CD14-positive monocyte (primary cell): ENCODE measurements at regions not wholly inside any gene's neighbourhood (a gene's known extent, or its start where the extent isn't known, plus 50 kb on each side); places are given as distances from the start of the nearest gene placed in this dataset.

Source experiments
- DNase-seq, 3 donors: peaks; one replicate each; pipeline ENCODE4 v3.0.0-alpha.2; 2011 to 2022
- H2AFZ ChIP-seq: 2 replicates; pipeline ENCODE4 v1.6.0; 2012; ENCODE audit warnings: mild to moderate bottlenecking, low read depth, low read length, inconsistent platforms; ENCODE audit not compliant: insufficient read depth, poor library complexity, severe bottlenecking
- H3K27ac ChIP-seq, 2 donors: 1 replicate in 1 of 2; 2 replicates in 1 of 2; pipeline ENCODE4 v1.5.1; 2012 to 2013; ENCODE audit warnings: low read length in 2 of 2, control low read depth in 1 of 2, inconsistent platforms in 1 of 2, low read depth in 1 of 2, mild to moderate bottlenecking in 1 of 2
- H3K27me3 ChIP-seq, 2 donors: one replicate each; pipeline versions ENCODE4 v1.6.0 to v1.6.1; 2011 to 2013; ENCODE audit warnings: low read length in 2 of 2; ENCODE audit not compliant: control insufficient read depth in 2 of 2, insufficient read depth in 2 of 2
- H3K36me3 ChIP-seq, 2 donors: replicated peaks in 1 of 2; 1 replicate in 1 of 2; 2 replicates in 1 of 2; pipeline versions ENCODE4 v1.5.1 to v1.6.1; 2012 to 2013; ENCODE audit warnings: low read length in 2 of 2, control low read depth in 1 of 2, inconsistent platforms in 1 of 2, mild to moderate bottlenecking in 1 of 2; ENCODE audit not compliant: insufficient read depth in 2 of 2, control insufficient read depth in 1 of 2
- H3K4me1 ChIP-seq, 2 donors: 1 replicate in 1 of 2; 2 replicates in 1 of 2; pipeline versions ENCODE4 v1.5.1 to v1.6.1; 2012 to 2013; ENCODE audit warnings: low read length in 2 of 2, control low read depth in 1 of 2, inconsistent platforms in 1 of 2, mild to moderate bottlenecking in 1 of 2, moderate library complexity in 1 of 2; ENCODE audit not compliant: insufficient read depth in 2 of 2, control insufficient read depth in 1 of 2
- H3K4me2 ChIP-seq: replicated peaks from 2 replicates; pipeline ENCODE3; 2012; ENCODE audit warnings: low read length, moderate library complexity, mild to moderate bottlenecking; ENCODE audit not compliant: poor library complexity, severe bottlenecking; ENCODE audit errors: extremely low read depth
- H3K4me3 ChIP-seq, 3 experiments: fragments of 200-600 bp in 1 of 3; sonication (generic) in 1 of 3; replicated peaks in 1 of 3; 1 replicate in 2 of 3; 2 replicates in 1 of 3; pipeline ENCODE4 v1.5.1; 2011 to 2013; ENCODE audit warnings: low read length in 3 of 3, mild to moderate bottlenecking in 3 of 3, control low read depth in 2 of 3, low read depth in 2 of 3, inconsistent platforms in 1 of 3, moderate library complexity in 1 of 3
- H3K79me2 ChIP-seq: 2 replicates; pipeline ENCODE4 v1.6.0; 2012; ENCODE audit warnings: mild to moderate bottlenecking, control low read depth, inconsistent platforms, low read length, moderate library complexity; ENCODE audit not compliant: insufficient read depth
- H3K9ac ChIP-seq: 2 replicates; pipeline ENCODE4 v1.6.0; 2017; ENCODE audit warnings: low read length, mild to moderate bottlenecking; ENCODE audit not compliant: insufficient read depth, poor library complexity, severe bottlenecking
- H3K9me3 ChIP-seq, 2 donors: replicated peaks in 1 of 2; 1 replicate in 1 of 2; 2 replicates in 1 of 2; pipeline versions ENCODE4 v1.5.1 to v1.6.1; 2012 to 2013; ENCODE audit warnings: low read length in 2 of 2, control low read depth in 1 of 2; ENCODE audit not compliant: control insufficient read depth in 1 of 2, insufficient read depth in 1 of 2
- H4K20me1 ChIP-seq: 2 replicates; pipeline ENCODE4 v1.6.0; 2012; ENCODE audit warnings: mild to moderate bottlenecking, low read length, control low read depth, moderate library complexity; ENCODE audit not compliant: insufficient read depth
- H3K27ac Mint-ChIP-seq, 7 donors: one replicate each; pipeline ENCODE4 v1.8.0; 2020; ENCODE audit warnings: mild to moderate bottlenecking in 7 of 7, mixed read lengths in 7 of 7, moderate library complexity in 6 of 7, inconsistent platforms in 2 of 7
- H3K27me3 Mint-ChIP-seq, 3 donors: one replicate each; pipeline ENCODE4 v1.8.0; 2021 to 2022; ENCODE audit warnings: low read depth in 3 of 3, mild to moderate bottlenecking in 3 of 3, mixed read lengths in 3 of 3, moderate library complexity in 3 of 3, inconsistent platforms in 1 of 3
- H3K36me3 Mint-ChIP-seq, 2 donors: one replicate each; pipeline ENCODE4 v1.8.0; 2020; ENCODE audit warnings: mixed read lengths in 2 of 2, inconsistent platforms in 1 of 2, mild to moderate bottlenecking in 1 of 2
- H3K4me1 Mint-ChIP-seq: one replicate; pipeline ENCODE4 v1.8.0; 2020; ENCODE audit warnings: mild to moderate bottlenecking, mixed read lengths
- H3K4me3 Mint-ChIP-seq, 2 donors: one replicate each; pipeline ENCODE4 v1.8.0; 2020; ENCODE audit warnings: mild to moderate bottlenecking in 2 of 2, mixed read lengths in 2 of 2, moderate library complexity in 1 of 2
- H3K9me3 Mint-ChIP-seq, 7 donors: one replicate each; pipeline ENCODE4 v1.8.0; 2020 to 2022; ENCODE audit warnings: mixed read lengths in 7 of 7, mild to moderate bottlenecking in 6 of 7, moderate library complexity in 6 of 7, inconsistent platforms in 2 of 7
- CTCF ChIP-seq: fragments of 200-600 bp; IDR thresholded peaks from one replicate; pipeline ENCODE4 v1.8.0; 2022; ENCODE audit warnings: antibody characterized with exemption, mild to moderate bottlenecking
- whole genome bisulfite sequencing: methylation state at CpG from one replicate; pipeline ENCODE4 v1.1.5; 2013; ENCODE audit warnings: missing lambda C conversion rate; ENCODE audit not compliant: insufficient coverage; 5-methylcytosine and 5-hydroxymethylcytosine counted together
- intact Hi-C, 2 donors: fragments of 100-400 bp; cut with micrococcal nuclease; formaldehyde crosslinking; loops; one replicate each; pipeline versions ENCODE4 v1.15.0 to v1.15.1; 2023

- Mint-ChIP-seq H3K27me3 (no peaks in the 10 kb centered on the region), H3K9me3 (peaks cover 0 to 11% (median 2%) of the 10 kb centered on the region in 7 donors), H3K36me3 (no peaks in the 10 kb centered on the region), H3K4me1 (no peaks in the 10 kb centered on the region), H3K4me3 (no peak overlapping the region), H3K27ac (no peak overlapping the region)
- Histone ChIP-seq H2AFZ (no peak overlapping the region), H3K79me2 (no peaks in the 10 kb centered on the region), H4K20me1 (no peaks in the 10 kb centered on the region), H3K27ac (no peak overlapping the region), H3K4me1 (no peaks in the 10 kb centered on the region), H3K36me3 (no peaks in the 10 kb centered on the region), H3K27me3 (no peaks in the 10 kb centered on the region), H3K4me3 (no peak overlapping the region), H3K9me3 (peaks cover 4 to 6% of the 10 kb centered on the region in 2 donors), H3K9ac (no peak overlapping the region), H3K4me2 (no peak overlapping the region)
- TF ChIP-seq CTCF, result no peak
- no CpG with 5 or more reads among the region's 1 CpG for WGBS
- intact Hi-C loops, result no loop called here
- DNase-seq, result no peak
Observed at GRCh38 chr14:87467578-87467977, 525.4 kb downstream of the GALC start.

- no peak for DNase-seq
- Histone ChIP-seq H3K27ac (no peak overlapping the region), H3K4me3 (no peak overlapping the region), H3K4me2 (no peak overlapping the region), H3K9ac (no peak overlapping the region), H2AFZ (no peak overlapping the region), H3K36me3 (no peaks in the 10 kb centered on the region), H3K9me3 (no peaks in the 10 kb centered on the region), H4K20me1 (no peaks in the 10 kb centered on the region), H3K79me2 (no peaks in the 10 kb centered on the region), H3K4me1 (no peaks in the 10 kb centered on the region), H3K27me3 (no peaks in the 10 kb centered on the region)
- no peak for TF ChIP-seq CTCF
- intact Hi-C loops, result no loop called here
- Mint-ChIP-seq H3K36me3 (no peaks in the 10 kb centered on the region), H3K4me3 (no peak overlapping the region), H3K4me1 (no peaks in the 10 kb centered on the region), H3K27ac (no peak overlapping the region), H3K27me3 (no peaks in the 10 kb centered on the region), H3K9me3 (peaks cover 0 to 4% (median 1%) of the 10 kb centered on the region in 7 donors)
- 100% methylated on average over 1 of the region's 4 CpGs for WGBS
Observed at GRCh38 chr14:87465770-87466169, 527.2 kb downstream of the GALC start.
